NCI-H2227 treated with DMSO at 0.1 percent for 48 hours (cell line): ENCODE measurements at regions not wholly inside any gene's neighbourhood (a gene's known extent, or its start where the extent isn't known, plus 50 kb on each side); places are given as distances from the start of the nearest gene placed in this dataset.

Experiments used
- DNase-seq: peaks from one replicate; lab custom pipeline; 2025; lab: John Stamatoyannopoulos, UW

DNA sequence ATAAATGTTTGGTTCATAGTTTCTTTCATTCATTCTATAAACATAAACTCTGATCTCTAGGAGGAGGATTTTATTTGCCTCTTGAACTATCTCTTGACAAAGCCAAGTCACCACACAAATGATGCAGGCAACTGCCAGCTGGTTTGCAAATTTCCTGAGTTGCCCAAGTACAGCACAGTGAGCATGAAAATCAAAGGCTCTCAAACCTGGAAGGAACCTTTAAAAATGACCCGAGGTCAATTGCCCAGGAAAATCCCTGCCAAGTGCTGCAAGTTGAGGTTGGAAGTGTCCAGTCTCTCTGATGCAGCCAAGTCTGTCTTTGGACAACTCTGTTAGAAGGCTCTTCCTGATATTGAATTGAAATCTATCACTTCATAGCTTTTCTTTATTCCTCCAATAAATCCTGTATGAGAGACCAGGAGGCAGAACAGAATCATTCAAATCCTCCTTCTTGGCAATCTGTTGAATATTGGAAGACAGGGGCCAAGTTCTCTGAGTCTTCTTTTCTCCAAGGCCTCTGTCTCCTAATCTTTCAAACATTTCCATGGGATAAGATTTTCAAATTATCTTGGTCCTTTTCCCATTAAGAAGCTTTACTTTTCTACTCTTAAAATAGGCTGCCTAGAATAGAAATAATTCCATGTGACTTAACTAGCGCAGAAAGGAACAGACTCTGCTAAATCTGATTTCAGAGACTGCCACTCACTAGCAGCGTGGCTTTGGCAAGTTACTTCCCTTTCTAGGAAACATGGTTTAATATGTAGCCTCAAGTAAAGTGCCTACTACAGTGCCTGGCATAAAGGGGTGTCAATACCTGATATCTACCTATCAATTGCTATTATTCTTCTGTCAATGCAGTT is 159.2 kb downstream of the SNX18 start:
- DNase-seq = no peak

DNA sequence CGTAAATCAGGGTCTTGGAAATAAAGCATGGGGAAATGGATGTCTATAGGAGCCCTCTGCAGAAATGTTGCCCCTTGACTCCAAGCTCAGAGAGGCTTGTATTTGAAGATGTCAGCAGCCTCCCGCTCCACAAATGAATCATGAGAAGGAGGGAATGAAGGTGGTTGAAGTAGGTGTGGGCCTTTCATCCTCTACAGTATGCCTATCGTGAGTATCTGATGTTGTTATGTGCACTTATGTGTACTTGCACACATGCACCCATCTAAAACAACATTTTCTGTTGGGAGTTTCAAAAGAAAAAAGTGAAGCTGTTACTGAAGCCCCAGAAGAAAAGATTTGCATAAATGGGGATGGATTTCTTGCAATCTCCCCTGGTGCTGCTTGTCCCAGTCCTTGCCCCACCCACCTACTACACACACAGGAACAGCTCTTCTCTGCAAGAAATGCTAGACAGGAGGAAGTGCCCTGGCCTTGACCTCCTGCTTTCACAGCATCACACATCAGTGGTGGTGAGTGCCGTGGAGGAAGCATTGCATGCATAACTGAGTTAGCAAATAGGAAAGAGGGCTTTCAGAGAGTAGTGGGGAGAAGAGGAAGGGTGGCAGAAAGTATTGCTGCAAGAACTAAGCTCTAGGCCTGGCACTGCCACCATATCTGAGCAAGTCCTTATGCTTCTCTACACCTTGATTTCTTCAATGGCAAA is 156.1 kb downstream of the SNX18 start:
- DNase-seq = no peak

GRCh38 chr5:54672871-54673270 is 155.3 kb downstream of the SNX18 start:
- no peak for DNase-seq

DNA sequence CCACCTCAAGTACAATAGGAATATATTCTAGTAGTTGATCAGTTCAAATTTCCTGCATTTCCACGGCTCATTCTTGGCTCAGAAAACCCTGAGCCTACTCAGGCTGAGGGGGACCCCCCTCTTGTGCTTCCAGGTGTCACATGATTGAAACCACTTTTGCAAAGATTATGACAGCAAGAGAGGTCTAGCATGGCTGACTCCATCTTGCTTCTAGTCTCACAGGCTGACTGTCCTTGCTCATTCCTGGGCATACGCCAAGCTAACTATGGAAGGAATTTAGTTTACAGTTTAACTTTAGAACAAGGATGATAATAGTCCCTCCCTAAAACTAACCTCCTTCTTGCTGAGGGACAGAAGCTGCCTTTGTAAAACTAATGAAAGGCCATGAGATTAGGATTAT is 154.1 kb downstream of the SNX18 start:
- no peak for DNase-seq

- DNase-seq = no peak
These were observed 153.6 kb downstream of the SNX18 start for GRCh38 chr5:54671111-54671531.

DNA sequence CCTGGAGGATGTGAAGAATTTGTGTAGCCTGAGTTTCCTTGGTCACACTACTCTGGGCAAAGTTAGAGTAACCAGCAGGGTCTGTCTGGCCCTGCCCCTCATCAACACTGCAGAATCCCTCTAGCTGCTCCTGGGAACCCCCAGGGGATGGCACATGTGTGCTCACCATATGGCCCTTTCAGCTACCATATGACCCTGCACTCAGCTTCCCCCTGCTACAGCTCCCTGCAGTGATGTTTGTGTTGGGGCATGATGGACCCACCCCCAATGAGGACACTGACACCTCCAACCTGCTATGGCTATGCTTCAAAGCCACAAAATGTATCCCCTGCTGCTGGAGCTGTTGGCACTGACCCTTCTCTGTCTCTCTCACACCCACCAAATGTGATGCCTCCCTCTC is 152.7 kb downstream of the SNX18 start:
- DNase-seq = no peak

DNA sequence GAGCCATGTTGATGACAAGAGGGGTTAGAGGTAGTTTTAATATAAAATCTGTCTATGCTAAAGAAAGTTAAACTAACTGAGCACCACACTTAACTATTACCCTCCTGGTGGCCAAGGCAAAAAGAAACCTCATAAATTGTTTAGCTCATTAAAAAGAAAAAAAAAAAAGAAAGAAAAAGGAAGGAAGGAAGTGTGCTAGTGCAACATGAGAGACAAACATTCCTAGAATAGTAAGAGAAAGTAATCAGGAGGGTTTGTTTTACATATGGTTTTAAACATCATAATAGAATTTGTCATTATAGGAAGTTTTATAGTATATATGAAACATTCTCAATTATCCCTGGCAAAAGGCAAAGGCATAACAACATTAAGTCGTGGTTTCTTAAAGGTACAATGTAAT is 152.3 kb downstream of the SNX18 start:
- no peak for DNase-seq

DNA sequence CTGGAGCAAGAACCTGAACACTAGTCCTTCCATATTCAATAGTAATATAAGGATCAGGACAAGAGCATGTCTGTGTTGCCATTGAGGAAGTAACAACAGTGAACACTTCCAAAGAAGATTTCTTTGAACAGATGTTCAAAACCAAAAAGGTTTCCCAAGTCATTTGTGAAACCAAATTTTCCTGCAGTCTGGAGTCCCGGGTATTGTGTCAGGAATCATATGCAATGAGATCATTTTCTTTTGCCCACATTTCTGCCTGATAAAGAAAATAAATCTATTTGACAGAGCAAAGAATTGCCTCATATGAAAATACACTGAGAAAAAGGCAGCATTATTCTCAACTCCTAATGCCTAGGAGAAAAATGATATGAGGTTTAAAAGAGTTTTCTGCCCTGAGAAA is 151.7 kb downstream of the SNX18 start:
- no peak for DNase-seq

GRCh38 chr5:54668096-54668495 is 150.5 kb downstream of the SNX18 start:
- no peak for DNase-seq

DNA sequence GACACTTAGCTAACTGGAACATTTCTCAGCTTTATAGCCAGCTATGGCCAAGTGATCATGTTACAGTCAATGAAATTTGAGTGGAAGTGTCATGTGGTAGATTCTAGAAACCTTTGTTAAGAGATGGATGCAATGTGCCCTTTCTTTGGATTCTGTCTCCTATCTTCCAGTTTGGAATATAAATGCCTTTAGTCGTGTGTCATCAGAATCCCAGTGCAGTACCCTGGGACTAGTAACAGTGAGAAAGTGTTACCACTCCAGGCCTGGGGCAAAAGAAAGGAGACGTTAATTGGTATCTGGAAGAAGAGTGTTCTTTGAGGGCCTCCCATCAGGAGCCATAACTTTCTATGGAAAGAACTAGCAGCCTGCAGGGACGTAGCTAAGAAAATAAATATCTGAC is 149.6 kb downstream of the SNX18 start:
- no peak for DNase-seq

DNA sequence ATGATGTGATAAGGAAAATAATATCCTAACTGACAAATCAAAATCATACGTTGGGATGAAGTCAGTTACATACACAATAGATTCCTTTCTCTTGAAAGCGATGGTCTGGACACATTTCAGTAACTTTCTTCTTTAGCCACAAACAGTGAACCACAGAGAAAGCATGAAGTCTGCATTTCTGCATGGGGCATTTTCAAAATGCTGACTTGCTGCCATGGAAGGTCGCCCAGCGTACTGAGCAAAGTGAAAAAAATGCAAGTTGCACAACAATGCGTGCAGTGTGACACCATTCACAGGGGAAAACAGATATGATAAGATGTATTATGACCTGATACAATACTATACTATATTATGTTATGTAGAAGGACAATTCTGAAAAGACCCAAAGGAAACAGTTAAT is 146.3 kb downstream of the SNX18 start:
- no peak for DNase-seq

DNA sequence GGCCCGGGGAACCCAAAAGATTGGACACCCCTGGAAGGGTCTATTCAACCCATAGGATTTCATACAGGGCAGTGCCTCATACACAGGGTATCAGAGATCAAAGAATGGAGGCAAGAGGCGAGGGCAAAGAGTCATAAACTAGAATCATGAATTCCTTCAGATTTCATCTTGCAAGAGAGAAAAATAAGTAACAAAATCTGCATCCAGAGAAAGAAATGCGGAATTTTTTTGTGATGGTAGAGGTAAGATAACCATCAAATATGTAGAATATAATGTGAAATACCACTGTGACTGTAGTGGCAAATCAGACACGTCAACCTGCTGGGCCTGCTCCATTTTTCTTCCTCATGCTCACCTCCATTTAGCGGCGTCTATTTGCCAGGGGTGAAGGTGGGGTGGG is 143.6 kb downstream of the SNX18 start:
- no peak for DNase-seq

GRCh38 chr5:54659700-54660131 is 142.2 kb downstream of the SNX18 start:
- no peak for DNase-seq

DNA sequence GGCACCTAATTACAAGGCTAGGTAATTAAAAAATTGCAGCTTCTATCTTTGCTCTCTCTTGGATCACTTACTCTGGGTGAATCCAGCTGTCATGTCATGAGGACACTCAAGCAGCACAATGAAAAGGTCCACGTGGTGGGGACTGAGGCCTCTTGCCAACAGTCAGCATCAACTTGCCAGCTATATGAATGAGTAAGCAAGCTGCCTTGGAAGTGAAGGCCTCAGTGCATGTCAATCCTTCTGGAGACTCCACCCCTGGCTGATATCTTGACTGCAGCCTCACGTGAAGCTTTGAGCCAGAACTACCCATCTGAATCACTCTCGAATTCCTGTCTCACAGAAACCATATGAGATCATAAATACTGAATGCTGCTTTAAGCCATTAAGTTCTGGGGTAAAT is 140.5 kb downstream of the SNX18 start:
- no peak for DNase-seq

DNA sequence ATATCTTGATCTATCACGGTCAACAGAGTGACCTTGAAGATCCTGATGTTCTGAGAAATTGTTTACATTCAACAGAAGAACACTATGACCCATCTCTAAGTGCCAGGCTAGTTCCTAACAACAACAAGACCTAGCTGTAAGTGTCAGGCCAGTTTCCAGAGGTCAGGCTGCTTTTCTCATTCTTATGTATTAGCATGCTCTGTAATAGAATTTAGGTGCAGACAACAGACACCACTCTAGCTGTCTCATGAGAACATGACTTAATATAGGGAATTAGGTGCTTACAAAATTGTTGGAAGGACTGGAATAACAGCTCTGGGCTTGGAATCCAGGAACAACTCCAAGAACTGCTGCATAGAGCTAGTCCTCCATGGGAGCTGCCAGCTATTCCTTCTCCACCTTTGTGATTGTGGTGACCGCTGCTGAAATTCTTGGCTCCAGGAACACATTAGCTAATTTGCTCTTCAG is 138.7 kb downstream of the SNX18 start:
- DNase-seq = no peak

DNA sequence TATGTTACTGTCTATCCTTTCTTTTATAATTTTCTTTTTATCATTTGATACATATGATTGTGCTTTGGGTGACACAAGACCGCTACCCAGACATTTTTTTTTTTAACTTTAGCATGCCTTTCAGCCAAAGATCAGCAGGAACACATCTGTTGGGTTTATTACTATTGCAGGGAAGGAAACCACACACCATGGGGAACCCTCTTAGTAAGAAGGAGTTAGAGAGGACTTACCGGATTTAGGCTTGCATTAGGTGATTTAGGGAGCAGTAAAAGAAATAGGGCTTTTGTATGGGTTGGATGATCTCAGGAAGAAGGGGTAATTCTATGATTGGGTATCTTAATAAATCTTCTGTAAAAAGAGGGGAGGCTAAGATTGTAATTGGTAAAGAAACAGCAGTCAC is 138.2 kb downstream of the SNX18 start:
- DNase-seq = no peak

DNA sequence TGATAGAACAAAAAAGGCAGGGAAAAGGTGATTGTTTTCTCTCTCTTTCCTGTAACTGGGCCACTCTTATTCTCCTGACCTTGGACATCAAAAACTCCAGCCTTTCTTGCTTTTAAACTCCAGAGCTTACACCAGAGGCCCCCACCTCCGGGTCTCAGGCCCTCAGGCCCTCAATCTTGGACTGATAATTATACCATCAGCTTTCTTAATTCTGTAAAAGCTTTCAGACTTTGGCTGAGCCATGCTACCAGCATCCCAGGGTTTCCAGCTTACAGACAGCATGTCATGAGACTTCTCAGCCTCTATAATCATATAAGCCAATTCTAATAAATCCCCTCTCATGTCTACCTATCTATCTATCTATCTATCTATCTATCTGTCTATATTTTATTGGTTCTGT is 137.7 kb downstream of the SNX18 start:
- no peak for DNase-seq

DNA sequence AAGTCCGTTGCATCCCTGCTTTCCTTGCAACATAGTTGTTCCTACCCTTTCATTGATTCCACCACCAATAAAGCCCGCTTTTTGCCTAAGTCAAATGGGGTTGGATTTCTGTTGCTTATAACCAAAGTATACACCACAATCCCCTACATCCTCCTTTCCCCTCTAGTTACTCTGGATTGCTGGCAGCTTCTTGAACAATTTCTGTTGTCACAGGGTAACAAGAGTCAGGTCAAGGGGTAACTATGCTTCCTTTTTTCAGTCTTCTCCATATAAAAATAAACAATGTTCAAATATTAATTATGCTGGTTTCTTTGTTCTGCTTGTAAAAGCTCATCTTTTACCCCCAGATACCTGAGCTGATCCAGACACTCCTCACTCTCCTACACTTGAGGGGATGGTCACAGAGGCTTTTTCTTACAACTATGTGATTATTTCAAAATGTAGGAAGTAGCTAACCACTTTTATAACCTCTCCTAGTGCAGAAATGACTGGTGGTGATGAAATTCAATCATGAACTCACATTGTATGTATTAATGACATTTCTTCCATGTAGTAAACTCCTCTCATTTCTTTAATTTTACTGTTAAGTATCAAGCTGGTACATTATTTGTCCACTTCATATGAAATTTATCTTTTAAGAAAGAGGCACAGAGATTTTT is 136.5 kb downstream of the SNX18 start:
- no peak for DNase-seq

DNA sequence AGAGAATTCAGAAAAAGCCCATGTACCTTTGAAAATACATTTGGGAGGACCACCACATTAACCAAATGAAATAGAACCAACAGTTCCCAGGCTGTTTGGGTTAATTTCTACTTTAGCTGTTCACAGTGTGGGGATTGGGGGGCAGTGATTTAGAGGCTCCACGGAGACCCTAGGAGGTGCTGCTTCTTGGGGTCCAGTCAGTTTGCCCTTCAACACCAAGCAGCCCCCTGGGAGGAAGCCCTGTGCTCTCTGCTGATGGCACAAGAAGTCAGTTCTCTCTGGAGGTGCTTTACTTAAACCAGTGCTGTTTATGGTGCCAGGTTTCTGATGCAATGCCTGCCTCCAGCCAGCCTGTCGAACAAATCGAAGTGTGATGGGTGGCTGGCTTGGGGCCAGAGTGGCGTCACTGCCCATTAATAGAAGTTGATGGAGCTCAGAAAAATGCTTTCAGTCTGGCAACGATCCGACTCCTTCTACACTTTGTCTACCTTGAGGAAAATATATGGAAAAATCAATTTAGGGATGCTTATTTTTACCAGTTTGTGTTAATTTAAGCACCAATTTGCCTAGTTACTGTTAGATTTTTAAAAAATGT is 134.0 kb downstream of the SNX18 start:
- no peak for DNase-seq

- DNase-seq = no peak
These were observed 131.5 kb downstream of the SNX18 start for GRCh38 chr5:54649041-54649504.

- DNase-seq = no peak
These were observed 129.0 kb downstream of the SNX18 start for GRCh38 chr5:54646356-54647101.
